A673 (cell line): ENCODE measurements at regions not wholly inside any gene's neighbourhood (a gene's known extent, or its start where the extent isn't known, plus 50 kb on each side); places are given as distances from the start of the nearest gene placed in this dataset.

Experiments
- BruUV-seq: library from RNA; stranded (reverse); fragments of 400-500 nt; replicated peaks from 2 replicates; lab custom pipeline; 2021; lab: Mats Ljungman, UMichigan
- CTCF ChIA-PET: fragments of 300-600 bp; sonication (Branson Sonifier 250); formaldehyde crosslinking; loops from one replicate; lab custom pipeline; 2022; ENCODE audit warnings: antibody characterized with exemption; lab: Charles Lee
- POLR2A ChIA-PET: fragments of 300-600 bp; sonication (Branson Sonifier 250); formaldehyde crosslinking; loops from one replicate; lab custom pipeline; 2022; ENCODE audit warnings: antibody characterized with exemption; ENCODE audit not compliant: low non-redundant PET; lab: Charles Lee
- DNase-seq: peaks from one replicate; pipeline ENCODE4 v3.0.0-alpha.2; 2015; ENCODE audit warnings: low spot score
- H3K27ac ChIP-seq: fragments of 200-600 bp; sonication (generic); 2 replicates; pipeline ENCODE4 v1.5.1; 2016; ENCODE audit warnings: mixed run types, low read depth, mild to moderate bottlenecking, mixed read lengths, antibody characterized with exemption, low read length; ENCODE audit not compliant: poor library complexity, severe bottlenecking
- H3K27me3 ChIP-seq: fragments of 200-600 bp; sonication (generic); replicated peaks from 2 replicates; pipeline ENCODE4 v1.6.1; 2017; ENCODE audit warnings: mixed run types, low read depth, mild to moderate bottlenecking, mixed read lengths, antibody characterized with exemption, low read length; ENCODE audit not compliant: insufficient read depth, poor library complexity
- H3K36me3 ChIP-seq: fragments of 200-600 bp; sonication (generic); 2 replicates; pipeline ENCODE4 v1.6.1; 2016; ENCODE audit warnings: mixed run types, mild to moderate bottlenecking, mixed read lengths, antibody characterized with exemption, low read length; ENCODE audit not compliant: insufficient read depth, poor library complexity, severe bottlenecking
- H3K4me1 ChIP-seq: fragments of 200-600 bp; sonication (generic); 2 replicates; pipeline ENCODE4 v1.6.1; 2017; ENCODE audit warnings: mixed run types, mild to moderate bottlenecking, mixed read lengths, antibody characterized with exemption, low read length; ENCODE audit not compliant: insufficient read depth, poor library complexity, severe bottlenecking
- H3K4me3 ChIP-seq: fragments of 200-600 bp; sonication (generic); 2 replicates; pipeline ENCODE4 v1.5.1; 2016; ENCODE audit warnings: low read depth, mixed run types, mild to moderate bottlenecking, mixed read lengths, low read length; ENCODE audit not compliant: poor library complexity, severe bottlenecking
- H3K9me3 ChIP-seq: fragments of 200-600 bp; sonication (generic); 2 replicates; pipeline ENCODE4 v1.6.1; 2016; ENCODE audit warnings: mixed run types, low read depth, mild to moderate bottlenecking, mixed read lengths, antibody characterized with exemption, low read length; ENCODE audit not compliant: poor library complexity, severe bottlenecking
- EZH2 ChIP-seq: fragments of 200-600 bp; sonication (generic); IDR thresholded peaks from 2 replicates; pipeline ENCODE4 v1.6.1; 2017; ENCODE audit warnings: borderline replicate concordance, low read depth, mild to moderate bottlenecking, mixed read lengths, antibody characterized with exemption, low read length; ENCODE audit not compliant: poor library complexity, severe bottlenecking
- intact Hi-C: fragments of 100-400 bp; cut with micrococcal nuclease; formaldehyde crosslinking; loops from one replicate; pipeline ENCODE4 v1.10.0; 2022; ENCODE audit not compliant: unreplicated experiment
- TF ChIP-seq, protein P1 (sequence below): fragments of 300-800, 200-600 bp; sonication (generic); conservative IDR thresholded peaks from 2 replicates; pipeline ENCODE4 v1.5.1; 2017; ENCODE audit warnings: low read depth, mild to moderate bottlenecking, antibody characterized with exemption, low read length, moderate library complexity, mixed read lengths

- intact Hi-C loops: no loop called here
- DNase-seq: no peak
- ChIA-PET POLR2A (no interaction called here), CTCF (no interaction called here)
- no peaks in the 10 kb centered on the region for H3K27me3 ChIP-seq
- TF ChIP-seq, protein P1, sequence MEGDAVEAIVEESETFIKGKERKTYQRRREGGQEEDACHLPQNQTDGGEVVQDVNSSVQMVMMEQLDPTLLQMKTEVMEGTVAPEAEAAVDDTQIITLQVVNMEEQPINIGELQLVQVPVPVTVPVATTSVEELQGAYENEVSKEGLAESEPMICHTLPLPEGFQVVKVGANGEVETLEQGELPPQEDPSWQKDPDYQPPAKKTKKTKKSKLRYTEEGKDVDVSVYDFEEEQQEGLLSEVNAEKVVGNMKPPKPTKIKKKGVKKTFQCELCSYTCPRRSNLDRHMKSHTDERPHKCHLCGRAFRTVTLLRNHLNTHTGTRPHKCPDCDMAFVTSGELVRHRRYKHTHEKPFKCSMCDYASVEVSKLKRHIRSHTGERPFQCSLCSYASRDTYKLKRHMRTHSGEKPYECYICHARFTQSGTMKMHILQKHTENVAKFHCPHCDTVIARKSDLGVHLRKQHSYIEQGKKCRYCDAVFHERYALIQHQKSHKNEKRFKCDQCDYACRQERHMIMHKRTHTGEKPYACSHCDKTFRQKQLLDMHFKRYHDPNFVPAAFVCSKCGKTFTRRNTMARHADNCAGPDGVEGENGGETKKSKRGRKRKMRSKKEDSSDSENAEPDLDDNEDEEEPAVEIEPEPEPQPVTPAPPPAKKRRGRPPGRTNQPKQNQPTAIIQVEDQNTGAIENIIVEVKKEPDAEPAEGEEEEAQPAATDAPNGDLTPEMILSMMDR: no peak
- TF ChIP-seq EZH2: no peak
- no peak overlapping the region for H3K27ac ChIP-seq
- H3K4me3 ChIP-seq: no peak overlapping the region
- no peaks in the 10 kb centered on the region for H3K4me1 ChIP-seq
- H3K9me3 ChIP-seq: no peaks in the 10 kb centered on the region
- BruUV-seq: no TSS peak
- no peaks in the 10 kb centered on the region for H3K36me3 ChIP-seq
Observed at GRCh38 chr1:208852911-208853310, 608.7 kb upstream of the PLXNA2 start.

DNA sequence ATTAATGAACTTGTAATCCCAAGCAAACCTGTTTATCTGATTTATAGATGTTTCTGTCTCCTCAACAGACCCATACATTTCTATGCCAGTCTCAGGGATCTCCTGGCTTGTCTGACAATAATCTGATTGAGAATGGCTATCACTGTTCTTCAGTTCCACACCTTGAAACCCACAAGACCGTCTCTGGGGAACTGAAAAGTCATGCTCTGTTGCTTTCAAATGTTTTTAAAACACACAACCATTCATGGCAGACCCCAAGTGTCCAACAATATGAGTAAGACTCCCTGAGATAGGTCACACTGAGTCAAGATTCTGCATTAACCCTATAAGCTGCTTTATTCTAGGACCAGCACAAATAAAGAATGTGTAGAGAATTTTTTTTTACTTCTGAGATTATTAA, 611.2 kb upstream of the PLXNA2 start:
- no peaks in the 10 kb centered on the region for H3K4me1 ChIP-seq
- no peak overlapping the region for H3K27ac ChIP-seq
- POLR2A ChIA-PET: no interaction called here
- intact Hi-C loops: no loop called here
- H3K4me3 ChIP-seq: no peak overlapping the region
- no peak for DNase-seq
- no peak for TF ChIP-seq EZH2
- TF ChIP-seq, protein P1: no peak
- H3K27me3 ChIP-seq: no peaks in the 10 kb centered on the region
- no peaks in the 10 kb centered on the region for H3K9me3 ChIP-seq
- BruUV-seq: no TSS peak
- H3K36me3 ChIP-seq: no peaks in the 10 kb centered on the region
- CTCF ChIA-PET: no interaction called here

GRCh38 chr1:208857465-208857864, 613.3 kb upstream of the PLXNA2 start:
- Histone ChIP-seq H3K36me3 (no peaks in the 10 kb centered on the region), H3K4me3 (no peak overlapping the region), H3K27me3 (no peaks in the 10 kb centered on the region), H3K27ac (no peak overlapping the region), H3K4me1 (no peaks in the 10 kb centered on the region), H3K9me3 (no peaks in the 10 kb centered on the region)
- ChIA-PET CTCF (no interaction called here), POLR2A (no interaction called here)
- no TSS peak for BruUV-seq
- intact Hi-C loops: no loop called here
- TF ChIP-seq, protein P1: no peak
- TF ChIP-seq EZH2: no peak
- no peak for DNase-seq
